ENCODE measurements at regions not wholly inside any gene's neighbourhood (a gene's known extent, or its start where the extent isn't known, plus 50 kb on each side); places are given as distances from the start of the nearest gene placed in this dataset.
"Not testable (repeated sequence)": the region's sequence is repeated elsewhere in the genome, so short reads cannot be mapped to it uniquely, and the experiment has no call there.

DNA sequence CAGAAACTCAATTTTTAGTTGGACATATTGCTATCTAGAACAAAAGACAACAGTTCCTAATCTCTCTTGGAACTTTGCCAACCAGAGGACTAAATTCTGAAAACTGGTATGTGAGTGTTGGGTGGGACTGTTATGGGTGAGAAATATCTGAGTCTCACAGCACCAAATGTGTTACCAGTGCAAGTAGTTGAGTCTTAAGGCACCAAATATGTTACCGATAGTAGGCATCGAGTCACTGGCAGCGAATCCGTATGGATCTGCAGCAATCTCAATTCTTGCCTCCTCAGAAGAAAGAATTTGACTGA is 575.2 kb downstream of the DACH1 start:
- DNase-seq = no peak

DNA sequence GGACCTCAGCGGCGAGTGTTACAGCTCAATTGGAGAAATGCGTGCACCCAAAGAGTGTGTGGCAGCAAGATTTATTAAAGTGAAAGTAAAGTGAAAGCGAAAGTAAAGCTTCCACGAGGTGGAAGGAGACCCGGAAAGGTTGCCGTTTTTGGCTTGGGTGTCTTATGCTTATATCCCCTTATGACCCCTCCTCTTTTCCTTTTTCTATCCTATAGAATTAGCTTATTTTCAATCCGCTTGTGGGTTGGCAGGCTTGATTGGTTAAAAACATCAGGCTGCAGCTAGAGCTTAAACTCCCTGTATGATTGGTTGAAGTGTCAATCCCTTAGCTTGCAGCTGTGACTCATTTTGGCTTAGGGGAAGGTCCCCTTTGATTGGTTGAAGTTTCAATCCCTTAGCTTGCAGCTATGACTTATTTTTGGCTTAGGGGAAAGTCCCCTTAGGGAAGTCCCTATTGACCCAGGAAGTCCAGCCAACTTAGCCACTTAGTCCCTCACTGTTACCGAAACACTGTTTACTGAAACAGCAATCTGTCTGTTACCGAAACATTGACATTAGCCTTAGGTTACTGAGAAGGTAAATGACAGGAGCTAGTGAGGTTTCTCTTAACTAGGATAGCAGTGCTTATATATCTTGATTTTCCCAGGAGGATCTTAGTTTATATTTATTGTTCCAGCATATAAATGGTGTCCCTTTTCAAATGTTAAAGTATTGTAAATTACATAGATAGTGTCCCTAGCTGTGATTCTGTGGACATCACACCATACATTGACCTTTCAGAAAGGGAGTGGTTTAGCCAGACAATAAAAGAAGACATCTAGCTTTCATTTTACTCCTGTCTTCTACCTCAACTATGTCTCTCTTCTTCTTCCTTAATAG is 575.8 kb downstream of the DACH1 start:
- peak; percentile 22 for DNase-seq

DNA sequence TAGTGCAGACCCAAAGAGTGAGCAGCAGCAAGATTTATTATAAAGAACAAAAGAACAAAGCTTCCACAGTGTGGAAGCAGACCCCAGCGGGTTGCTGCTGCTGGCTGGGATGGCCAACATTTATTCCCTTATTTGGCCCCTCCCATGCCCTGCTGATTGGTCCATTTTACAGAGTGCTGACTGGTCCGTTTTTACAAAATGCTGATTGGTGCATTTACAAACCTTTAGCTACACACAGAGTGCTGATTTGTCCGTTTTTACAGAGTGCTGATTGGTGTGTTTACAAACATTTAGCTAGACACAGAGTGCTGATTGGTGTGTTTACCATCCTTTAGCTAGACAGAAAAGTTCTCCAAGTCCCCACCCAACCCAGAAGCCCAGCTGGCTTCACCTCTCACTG is 577.0 kb downstream of the DACH1 start:
- DNase-seq = not testable (repeated sequence)

DNA sequence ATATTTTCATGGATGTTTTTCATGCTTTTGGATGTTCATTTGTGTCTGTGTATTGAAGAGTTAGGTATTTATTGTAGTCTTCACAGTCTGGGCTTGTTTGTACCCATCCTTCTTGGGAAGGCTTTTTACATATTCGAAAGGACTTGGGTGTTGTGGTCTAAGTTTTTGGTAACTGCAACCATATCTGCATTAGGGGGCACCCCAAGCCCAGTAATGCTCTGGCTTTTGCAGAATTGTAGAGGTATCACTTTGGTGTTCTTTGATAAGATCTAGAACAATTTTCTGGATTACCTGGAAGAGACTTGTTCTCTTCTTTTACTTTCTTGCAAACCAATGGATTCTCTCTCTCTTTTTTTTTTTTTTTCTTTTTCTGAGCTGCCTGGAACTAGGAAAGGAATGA is 581.3 kb downstream of the DACH1 start:
- DNase-seq = no peak

DNA sequence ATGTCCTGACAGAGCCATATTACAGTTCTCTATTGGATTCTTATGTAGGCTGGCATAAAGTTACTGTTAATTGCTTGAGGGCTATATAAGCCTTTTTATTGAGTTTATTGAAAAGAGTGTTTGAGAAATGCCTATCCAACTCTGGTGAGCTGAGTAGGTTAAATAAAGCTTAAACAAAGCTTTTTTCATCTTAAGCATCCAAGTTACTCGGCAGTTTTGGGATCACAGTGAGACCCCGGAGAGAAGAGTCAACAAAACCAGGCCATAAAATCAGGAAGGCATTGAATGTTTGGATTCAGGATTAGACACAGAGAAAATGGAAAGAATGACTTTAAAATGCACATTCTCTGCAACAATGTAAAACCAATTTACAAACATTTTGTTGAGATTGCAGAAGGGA is 588.5 kb downstream of the DACH1 start:
- no peak for DNase-seq

DNA sequence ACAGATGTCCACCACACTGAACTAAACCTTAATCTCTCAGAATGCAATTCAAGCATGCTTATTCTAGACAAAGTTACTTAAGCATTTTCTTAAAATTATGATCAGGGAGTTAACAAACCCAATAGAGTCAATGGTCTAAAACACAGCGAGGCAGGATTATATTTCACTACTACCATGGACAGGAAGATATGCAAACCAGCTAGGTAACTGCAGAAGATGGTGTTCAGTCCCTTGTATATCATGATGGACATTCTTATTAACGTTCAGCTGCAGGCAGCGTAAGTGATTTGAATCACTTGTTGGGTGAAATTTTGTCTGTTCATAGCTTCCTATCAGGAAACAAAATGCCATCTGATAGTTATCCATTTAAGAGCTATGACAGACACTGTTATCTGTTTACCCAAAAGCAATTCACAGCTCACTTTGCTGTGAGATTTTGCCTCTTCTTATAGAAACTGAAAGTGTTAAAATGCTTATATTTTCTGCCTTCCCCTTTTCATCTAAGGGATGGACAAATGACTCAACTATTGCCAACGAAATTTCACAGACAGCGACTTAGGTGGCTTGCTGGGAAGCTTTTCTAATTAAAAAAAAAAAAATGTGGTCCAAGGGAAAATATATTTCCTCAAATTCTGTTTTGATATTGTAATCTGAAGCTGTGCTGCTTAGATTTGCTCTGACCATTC is 591.9 kb downstream of the DACH1 start:
- no peak for DNase-seq

DNA sequence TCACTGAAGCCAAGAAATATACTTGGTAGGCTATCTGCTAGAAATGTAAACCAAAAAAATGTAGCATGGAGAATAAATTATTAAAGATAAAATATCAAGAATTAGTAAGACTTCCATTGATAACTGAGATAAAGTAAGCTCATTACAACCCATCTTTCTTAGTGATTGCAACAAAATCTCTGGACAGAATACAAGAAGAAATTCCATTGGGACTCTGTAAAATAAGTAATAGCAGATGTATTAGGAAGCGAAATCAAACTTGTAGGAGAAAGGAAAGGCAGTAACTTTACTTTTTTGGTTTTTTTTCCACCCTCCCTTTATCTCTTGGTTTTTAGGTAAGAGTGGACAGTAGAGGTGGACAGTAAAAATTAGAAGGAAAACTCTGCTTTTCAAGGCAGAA is 605.7 kb downstream of the DACH1 start:
- DNase-seq = no peak

DNA sequence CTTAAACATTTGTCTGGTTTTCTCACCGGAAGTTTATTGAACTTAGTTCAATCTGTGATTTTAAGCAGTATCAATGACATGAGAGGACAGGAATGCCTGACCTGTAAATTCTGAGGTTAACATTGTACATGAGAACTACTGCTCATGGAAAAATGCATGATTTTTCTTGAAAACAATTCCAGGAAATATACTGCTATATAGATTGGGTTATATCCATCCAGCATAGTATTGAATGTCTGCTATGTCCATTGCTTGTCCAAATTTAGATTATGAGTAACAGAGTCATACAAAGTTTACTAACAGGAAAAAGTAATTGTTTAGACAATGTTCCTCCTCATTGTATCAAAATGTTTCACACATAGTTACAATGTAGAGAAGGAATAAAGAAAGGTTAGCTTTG is 606.8 kb downstream of the DACH1 start:
- DNase-seq = no peak

DNA sequence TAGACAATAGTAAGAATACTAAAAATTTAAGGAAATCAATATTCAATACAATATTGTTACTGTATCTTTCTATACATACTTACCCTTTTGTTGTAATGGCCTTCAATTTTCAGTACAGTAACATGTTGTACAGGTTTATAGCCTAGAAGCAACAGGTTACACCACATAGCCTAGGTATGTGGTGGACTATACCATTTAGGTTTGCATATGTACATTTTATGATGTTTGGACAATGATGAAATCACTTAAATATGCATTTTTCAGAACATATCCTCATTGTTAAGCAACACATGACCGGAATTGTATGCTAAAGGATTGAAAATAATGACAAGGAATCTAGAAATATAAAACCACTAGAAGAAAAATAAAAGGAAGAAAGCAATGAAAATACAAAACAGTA is 611.4 kb downstream of the DACH1 start:
- no peak for DNase-seq

DNA sequence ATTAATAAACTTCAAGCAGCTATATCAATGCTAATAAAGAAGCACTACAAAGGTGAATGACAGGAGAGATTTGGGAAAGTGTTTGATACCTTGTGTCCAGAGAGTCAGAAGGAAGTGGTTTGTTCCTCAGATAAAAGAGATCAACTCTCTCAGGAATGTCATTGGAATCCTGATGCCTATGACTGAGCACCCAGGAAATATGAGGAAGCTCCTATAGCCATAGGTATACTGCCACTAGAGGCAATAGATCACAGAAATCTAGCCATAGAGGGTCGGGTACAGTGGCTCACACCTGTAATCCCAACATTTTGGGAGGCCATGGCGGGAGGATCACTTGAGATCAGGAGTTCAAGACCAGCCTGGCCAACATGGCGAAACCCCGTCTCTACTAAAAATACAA is 612.6 kb downstream of the DACH1 start:
- no peak for DNase-seq

DNA sequence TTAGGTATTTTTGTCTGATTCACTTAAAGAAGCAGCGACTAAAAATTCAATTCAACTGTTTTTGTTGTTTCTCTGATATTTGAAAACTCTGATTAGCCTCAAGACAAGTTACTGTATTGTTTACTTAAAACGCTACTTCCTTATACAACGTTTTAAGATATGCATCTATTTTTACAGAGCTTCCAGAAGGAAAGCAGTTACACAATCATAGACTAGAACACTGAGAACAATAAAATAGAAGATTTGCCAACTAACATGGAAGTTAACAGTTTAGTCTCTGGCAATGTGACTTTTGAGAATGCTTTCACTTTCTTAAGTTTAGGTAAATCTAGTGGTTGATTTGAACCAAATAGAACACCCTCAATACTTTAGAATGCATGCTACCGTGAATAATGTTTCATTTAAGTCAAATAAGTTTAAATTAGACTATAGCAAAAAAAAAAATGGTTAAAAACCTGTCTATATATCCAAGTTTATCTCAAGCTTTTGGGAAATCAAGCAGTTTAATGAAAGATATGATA is 614.8 kb downstream of the DACH1 start:
- DNase-seq = no peak

DNA sequence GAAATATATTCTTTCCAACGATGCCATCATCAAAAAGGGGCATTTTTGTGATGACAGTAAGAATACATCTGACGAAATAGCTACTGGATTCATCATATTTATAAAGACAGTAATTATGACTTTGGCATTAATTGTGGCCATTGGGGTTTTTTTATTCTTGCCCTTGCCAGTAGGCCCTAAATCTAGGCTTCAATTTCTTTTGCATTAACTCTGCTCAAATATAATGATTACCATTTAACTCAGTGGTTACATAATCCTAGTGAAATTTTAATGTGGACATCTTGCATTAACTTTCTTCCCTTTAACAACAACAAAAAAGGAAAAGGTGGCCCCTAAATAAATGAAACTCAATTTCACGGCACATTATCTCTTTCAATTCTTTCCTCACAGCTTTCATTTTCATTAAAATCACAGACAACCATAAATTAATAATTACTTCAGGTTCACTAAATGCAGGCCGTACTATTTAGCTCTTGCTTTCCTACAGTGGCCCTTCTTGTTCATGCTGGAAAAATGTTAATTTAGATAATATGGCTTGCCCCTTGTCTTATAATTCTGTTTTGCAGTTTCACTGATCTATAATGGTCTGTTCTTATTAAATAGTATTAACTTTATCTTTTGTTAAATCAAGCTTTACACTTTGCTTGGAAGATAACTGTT is 615.6 kb downstream of the DACH1 start:
- no peak for DNase-seq

DNA sequence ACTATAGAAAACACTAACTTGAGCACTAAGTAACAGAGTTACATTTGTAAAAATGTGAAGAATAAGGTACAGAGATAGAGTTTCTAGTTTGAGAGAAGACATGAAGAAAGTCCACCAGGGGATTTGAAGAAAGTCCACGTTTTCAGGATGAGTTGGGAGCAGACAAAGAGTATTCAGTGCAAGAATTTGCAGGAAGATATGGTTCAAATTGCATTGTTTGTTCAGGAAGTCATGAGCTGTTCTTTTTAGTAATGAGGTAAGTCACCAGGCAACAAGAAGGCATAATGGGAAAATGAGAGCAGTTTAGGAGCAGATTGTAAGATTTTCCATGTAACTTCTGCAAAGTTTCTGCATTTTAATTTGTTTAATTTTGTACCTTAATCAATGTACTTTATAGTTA is 618.0 kb downstream of the DACH1 start:
- no peak for DNase-seq

DNA sequence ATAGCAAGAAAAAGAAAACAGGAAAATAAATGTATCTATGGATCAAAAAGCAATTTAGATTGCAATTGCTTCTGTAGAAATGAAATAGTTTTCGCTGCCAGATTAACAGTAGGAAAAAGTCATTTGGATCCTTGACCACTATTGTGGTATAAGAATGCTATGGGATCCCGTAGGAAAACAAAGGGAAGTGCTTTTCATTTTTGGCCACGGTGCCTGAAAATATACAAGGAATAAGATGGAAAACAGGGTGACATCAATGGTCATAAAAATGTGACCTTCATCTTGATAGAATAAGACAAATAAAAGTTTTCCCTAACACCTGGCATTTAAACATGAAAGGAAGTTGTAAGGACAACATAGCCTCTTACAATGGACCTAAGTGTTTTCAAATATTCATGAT is 622.8 kb downstream of the DACH1 start:
- DNase-seq = no peak

DNA sequence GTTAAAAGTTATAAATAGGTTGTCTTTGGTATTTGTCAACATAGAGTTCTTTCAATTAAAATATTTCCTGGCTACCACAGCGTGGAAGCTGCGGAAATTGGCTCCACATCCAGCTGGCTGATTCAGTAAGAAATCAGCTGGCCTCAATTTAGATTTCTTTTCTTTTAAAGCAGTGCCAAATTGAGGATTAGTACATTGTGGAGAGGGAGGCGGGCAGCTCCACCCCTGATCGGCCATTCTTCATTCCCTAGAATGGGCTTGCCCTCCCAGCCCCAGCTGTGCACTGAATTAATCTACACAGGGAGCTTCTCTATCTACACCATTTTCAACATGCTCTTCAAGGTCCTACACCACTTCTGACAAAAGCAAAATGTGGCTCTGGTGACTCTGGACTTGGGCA is 624.8 kb downstream of the DACH1 start:
- DNase-seq = no peak

DNA sequence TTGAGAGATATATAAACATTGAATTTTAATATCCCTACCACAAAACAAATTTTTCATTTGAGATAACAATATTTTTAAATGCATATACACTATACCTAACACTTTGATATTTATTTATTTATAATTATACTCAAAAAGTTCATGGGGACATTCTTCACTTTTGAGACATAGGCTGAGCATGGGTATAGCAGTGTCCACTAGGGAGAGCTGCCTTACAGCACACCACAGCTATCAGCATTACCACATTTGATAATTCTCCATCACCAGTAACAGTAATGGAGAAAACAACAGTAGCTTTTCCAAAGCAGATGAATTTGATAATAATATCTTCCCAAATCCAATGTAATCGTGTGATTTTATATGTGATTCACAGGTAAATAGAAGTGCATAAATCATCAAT is 626.1 kb downstream of the DACH1 start:
- DNase-seq = no peak

DNA sequence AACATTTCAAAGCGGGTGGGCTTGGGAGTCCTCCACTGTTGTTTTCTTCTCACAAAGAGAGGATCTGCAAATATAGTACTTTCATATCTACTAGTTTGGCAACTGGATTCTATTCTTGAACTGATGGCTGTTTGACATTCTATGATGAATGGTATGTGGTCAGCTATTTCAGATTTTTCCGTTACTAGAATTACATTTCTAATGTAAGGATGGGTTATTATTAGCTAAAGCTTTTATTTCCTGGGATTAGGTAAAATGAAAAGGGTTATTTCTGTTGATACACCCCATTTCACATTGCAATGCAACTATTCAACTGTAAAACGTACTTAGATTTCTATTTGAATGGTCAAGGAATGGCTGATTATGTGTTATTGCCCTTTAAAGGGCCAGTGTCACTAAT is 629.7 kb downstream of the DACH1 start:
- no peak for DNase-seq

DNA sequence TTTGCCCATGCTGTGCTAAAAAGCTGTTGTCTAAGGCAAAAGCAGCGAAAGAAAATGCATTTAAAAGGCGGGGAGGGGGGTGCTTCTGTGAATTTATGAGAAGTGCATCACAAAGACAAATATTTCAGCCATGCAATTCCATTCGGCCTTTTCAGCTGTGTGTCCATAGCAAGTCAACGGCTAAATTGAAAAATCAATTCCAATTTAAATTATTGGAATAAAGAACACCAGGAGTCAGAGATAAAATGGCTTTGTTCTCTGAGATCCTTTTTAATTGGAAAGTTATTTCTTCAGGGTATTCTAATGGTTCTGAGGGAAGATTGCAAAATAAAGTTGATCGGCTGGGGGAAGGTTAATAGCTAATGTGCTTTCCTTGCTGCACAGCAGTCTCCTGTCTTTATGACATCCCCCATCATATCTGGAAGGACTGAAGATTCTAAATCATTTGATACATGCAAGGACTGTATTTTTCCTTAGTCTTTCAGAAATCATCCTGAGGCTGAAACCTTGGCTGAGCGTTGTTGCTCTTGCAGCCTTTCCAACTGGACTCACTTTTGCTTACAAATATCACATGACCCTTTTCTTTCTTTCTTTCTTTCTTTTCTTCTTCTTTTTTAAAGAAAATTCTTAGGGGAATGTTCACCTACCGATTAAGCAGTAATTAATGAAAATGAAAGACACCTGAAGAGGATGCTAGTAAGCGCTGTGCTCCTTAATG is 647.1 kb downstream of the DACH1 start:
- no peak for DNase-seq

DNA sequence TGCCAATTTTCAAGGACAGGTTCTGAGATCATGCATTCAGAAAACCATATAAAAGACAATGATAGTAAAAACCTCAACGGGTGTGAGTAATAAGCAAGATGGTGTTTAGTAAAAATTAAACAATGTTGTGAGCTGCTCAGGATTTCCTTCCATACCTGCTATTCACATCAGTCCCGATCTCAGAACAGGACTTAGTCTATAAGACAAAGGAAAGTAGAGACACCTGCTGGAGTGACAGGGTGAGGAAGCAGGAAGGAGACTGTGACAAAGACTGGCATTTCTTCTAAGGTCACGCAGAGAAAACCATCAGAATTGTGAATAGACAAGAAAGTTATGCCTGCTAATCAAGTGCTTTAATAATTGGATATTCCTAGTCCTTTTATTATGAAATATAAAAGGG is 648.0 kb downstream of the DACH1 start:
- DNase-seq = no peak

DNA sequence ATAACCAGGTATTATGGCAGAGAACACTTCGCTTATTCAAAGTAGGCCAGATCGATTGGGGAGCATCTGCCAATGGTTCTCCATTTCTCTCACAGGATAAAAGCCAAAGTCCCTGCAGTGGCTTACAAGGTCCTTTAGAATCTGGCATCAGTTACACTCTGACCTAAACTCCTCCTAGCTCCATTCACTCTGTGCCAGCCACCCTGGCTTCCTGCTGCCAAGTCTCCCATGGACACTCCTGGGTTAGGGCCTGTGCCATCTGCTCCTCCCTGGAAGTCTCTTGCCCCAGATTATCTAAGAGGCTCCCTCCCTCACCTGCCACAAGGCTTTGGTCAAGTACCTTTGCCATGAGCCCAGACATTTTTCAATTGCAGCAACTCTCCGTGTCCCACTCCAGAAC is 649.2 kb downstream of the DACH1 start:
- DNase-seq = no peak

DNA sequence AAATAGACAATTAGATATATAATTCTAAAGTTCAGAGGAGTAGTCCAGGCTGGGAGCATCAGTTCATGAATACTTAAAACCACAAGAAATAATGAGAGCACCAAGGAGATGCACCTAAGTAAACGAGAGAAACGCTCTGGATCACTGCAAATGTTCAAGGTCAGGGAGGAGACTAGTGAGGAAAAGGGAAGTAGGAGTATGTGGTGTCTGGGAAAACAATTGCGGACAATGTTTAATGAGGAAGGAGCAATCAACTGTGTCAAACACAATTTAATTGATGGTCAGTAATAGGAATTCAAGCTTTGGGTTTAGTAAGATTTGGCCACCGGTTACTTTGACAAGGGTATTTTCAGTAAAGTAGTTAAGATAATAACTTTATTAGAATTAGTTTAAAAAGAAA is 652.2 kb downstream of the DACH1 start:
- DNase-seq = no peak

DNA sequence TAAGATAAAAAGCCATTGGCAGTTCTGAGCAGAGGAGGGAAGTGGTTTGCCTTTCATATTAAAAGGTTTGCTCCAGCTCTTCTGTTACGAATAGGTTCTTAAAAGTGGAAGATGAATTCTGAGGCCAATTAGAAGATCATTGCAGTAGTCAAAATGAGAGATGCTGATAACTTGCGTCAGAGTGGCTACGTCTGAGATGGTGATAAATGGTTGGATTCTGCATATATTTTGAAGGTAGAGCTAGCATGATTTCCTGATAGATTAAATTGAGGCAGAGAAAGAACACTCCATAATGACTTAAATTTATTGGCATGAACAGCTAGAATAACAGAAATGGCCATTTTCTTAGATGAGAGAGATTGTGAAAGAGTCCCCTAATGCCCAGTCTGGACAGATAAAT is 652.6 kb downstream of the DACH1 start:
- no peak for DNase-seq

DNA sequence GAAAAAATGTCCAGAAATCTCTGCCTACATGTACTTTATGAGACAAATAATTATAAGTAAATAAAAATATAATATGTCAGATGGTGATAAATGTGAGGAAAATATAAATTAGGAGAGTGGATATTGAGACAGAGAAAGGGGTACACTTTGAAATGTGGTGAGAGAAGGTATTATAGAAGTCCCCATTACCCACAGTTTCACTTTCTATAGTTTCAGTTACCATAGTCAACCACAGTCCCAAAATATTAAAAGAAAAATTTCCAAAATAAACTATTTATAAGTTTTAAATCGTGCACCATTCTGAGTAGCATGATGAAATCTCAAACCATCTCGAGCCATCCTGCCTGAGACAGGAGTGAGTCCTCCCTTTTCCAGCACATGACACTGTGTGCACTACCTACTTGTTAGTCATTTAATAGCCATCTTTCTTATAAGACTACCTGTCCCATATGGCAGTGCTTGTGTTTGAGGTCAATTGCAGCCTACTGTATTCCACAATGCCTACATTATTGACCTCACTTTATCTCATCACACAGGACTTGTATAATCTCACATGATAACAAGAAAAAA is 653.7 kb downstream of the DACH1 start:
- DNase-seq = no peak
